GM06990 (cell line): ENCODE measurements at regions not wholly inside any gene's neighbourhood (a gene's known extent, or its start where the extent isn't known, plus 50 kb on each side); places are given as distances from the start of the nearest gene placed in this dataset.
A peak's percentile ranks its signal among the peaks of the same experiment; 100 is the strongest.

Experiments used
- DNase-seq: peaks from one replicate; pipeline ENCODE4 v3.0.0-alpha.2; 2011; ENCODE audit not compliant: insufficient read length; ENCODE audit errors: extremely low read depth
- H3K27me3 ChIP-seq: replicated peaks from 2 replicates; pipeline ENCODE4 v1.6.0; 2011; ENCODE audit warnings: low read length; ENCODE audit not compliant: control insufficient read depth, insufficient read depth
- H3K36me3 ChIP-seq: 2 replicates; pipeline ENCODE4 v1.5.1; 2011; ENCODE audit warnings: low read length; ENCODE audit not compliant: control insufficient read depth, insufficient read depth
- H3K4me3 ChIP-seq: replicated peaks from 2 replicates; pipeline ENCODE4 v1.5.1; 2011; ENCODE audit warnings: low read depth, mild to moderate bottlenecking, control low read depth, low read length
- TF ChIP-seq, protein P1 (sequence below): IDR thresholded peaks from 2 replicates; pipeline ENCODE4 v1.5.1; 2011; ENCODE audit warnings: low read length, control low read depth, mild to moderate bottlenecking, inconsistent platforms; ENCODE audit not compliant: insufficient read depth, poor library complexity, severe bottlenecking

- TF ChIP-seq, protein P1, sequence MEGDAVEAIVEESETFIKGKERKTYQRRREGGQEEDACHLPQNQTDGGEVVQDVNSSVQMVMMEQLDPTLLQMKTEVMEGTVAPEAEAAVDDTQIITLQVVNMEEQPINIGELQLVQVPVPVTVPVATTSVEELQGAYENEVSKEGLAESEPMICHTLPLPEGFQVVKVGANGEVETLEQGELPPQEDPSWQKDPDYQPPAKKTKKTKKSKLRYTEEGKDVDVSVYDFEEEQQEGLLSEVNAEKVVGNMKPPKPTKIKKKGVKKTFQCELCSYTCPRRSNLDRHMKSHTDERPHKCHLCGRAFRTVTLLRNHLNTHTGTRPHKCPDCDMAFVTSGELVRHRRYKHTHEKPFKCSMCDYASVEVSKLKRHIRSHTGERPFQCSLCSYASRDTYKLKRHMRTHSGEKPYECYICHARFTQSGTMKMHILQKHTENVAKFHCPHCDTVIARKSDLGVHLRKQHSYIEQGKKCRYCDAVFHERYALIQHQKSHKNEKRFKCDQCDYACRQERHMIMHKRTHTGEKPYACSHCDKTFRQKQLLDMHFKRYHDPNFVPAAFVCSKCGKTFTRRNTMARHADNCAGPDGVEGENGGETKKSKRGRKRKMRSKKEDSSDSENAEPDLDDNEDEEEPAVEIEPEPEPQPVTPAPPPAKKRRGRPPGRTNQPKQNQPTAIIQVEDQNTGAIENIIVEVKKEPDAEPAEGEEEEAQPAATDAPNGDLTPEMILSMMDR: no peak
- DNase-seq: no peak
- no peak overlapping the region for H3K4me3 ChIP-seq
- no peaks in the 10 kb centered on the region for H3K27me3 ChIP-seq
- no peaks in the 10 kb centered on the region for H3K36me3 ChIP-seq
These were observed 1266.3 kb downstream of the SI start for GRCh38 chr3:163812006-163812405.

DNA sequence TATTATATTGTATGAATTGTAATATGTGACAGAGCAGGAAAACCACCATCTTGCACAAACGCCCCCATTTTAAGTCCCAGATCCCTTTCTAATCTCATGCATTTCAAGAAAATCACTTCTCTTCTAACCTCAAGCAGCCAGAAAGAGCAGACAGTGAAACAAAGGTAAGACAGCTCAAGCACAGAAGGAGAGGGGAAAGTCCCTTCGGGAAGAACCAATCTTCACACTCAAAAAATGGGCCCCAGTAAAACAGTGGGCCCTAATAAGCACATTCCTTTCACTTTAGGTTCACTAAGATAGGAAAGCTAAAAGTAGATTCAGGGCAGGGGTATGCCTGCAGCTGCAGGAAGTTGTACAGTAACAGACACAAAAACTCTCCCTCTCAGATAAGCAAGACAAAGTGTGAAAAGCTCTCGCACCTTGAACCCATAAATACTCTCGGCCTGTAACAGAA, 1268.7 kb downstream of the SI start:
- Histone ChIP-seq H3K4me3 (no peak overlapping the region), H3K27me3 (no peaks in the 10 kb centered on the region), H3K36me3 (no peaks in the 10 kb centered on the region)
- DNase-seq: no peak
- TF ChIP-seq, protein P1: no peak

DNA sequence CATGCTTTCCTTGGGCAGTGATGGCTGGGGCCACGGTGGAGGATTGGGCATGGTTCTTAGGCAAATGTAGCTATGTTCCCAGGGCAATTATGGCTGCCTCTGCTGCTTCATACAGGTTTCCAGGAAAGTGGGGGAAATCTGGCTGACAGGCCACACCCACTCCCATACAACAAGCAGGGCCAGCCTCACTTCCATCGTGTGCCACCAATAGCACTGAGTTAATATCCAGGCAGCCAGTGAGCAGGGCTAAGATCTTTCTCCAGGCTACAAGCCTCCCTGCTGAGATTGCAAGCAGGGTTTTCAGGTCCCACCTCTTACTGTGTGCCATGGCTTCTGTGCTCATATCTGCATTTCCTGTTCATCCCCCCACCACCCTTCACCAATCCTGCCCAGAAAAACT, 1291.9 kb downstream of the SI start:
- Histone ChIP-seq H3K4me3 (no peak overlapping the region), H3K27me3 (no peaks in the 10 kb centered on the region), H3K36me3 (no peaks in the 10 kb centered on the region)
- no peak for DNase-seq
- TF ChIP-seq, protein P1: no peak

- Histone ChIP-seq H3K4me3 (no peak overlapping the region), H3K27me3 (no peaks in the 10 kb centered on the region), H3K36me3 (no peaks in the 10 kb centered on the region)
- no peak for DNase-seq
- TF ChIP-seq, protein P1: no peak
These were observed 1292.6 kb downstream of the SI start for GRCh38 chr3:163785693-163786092.

GRCh38 chr3:163779396-163780344, 1298.6 kb downstream of the SI start:
- TF ChIP-seq, protein P1: peak; percentile 19
- Histone ChIP-seq H3K4me3 (no peak overlapping the region), H3K36me3 (no peaks in the 10 kb centered on the region), H3K27me3 (no peaks in the 10 kb centered on the region)
- DNase-seq: no peak
